GM08714 (cell line): ENCODE measurements at regions not wholly inside any gene's neighbourhood (a gene's known extent, or its start where the extent isn't known, plus 50 kb on each side); places are given as distances from the start of the nearest gene placed in this dataset.
"Not testable (repeated sequence)": the region's sequence is repeated elsewhere in the genome, so short reads cannot be mapped to it uniquely, and the experiment has no call there.

ENCODE experiments used
- H3K4me3 ChIP-seq: fragments of 200-500 bp; sonication (Bioruptor generic); 2 replicates; pipeline ENCODE4 v1.5.1; 2014; ENCODE audit warnings: mild to moderate bottlenecking, low read length, inconsistent platforms
- ZNF274 ChIP-seq: IDR thresholded peaks from 2 replicates; pipeline ENCODE4 v1.6.1; 2012; ENCODE audit warnings: mild to moderate bottlenecking, low read depth, low read length

- TF ChIP-seq ZNF274: no peak
- no peak overlapping the region for H3K4me3 ChIP-seq
These were observed 714.6 kb upstream of the GJE1 start for GRCh38 chr6:141418076-141418475.

DNA sequence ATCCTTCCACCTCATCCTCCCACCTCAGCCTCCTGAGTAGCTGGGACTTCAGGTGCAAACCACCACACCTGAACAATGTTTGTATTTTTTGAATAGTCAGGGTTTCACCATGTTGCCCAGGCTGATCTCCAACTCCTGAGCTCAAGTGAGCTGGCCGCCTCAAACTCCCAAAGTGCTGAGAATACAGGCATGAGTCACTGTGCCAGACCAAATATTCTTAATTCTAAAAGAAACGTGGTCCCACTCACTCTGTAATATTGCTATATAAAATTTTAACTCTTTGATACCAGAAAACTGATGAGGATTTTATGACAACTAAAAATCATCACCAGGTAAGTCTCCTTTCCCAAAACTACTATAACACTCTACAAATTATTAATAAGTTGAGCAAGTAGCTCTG lies 716.8 kb upstream of the GJE1 start:
- no peak for TF ChIP-seq ZNF274
- no peak overlapping the region for H3K4me3 ChIP-seq

- no peak overlapping the region for H3K4me3 ChIP-seq
- no peak for TF ChIP-seq ZNF274
These were observed 719.5 kb upstream of the GJE1 start for GRCh38 chr6:141413196-141413595.

DNA sequence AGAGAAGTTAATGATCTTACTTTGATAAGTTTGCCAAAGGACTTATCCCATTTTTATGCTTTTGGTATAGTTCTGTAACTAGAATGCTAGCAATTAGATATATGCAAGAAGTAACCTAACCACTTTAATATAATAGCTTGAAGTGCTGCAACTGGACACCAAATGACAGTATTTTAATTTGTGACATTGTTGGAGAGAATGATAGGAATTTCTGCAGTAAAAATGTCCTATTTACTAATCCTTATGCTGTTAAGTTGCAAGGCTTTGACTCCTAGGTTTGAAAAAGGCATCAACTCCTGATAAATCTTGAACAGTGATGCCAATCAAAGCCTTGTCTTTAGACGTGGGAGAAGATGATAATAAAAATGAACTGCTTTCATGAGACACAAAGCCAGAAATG lies 726.0 kb upstream of the GJE1 start:
- no peak for TF ChIP-seq ZNF274
- H3K4me3 ChIP-seq: no peak overlapping the region

DNA sequence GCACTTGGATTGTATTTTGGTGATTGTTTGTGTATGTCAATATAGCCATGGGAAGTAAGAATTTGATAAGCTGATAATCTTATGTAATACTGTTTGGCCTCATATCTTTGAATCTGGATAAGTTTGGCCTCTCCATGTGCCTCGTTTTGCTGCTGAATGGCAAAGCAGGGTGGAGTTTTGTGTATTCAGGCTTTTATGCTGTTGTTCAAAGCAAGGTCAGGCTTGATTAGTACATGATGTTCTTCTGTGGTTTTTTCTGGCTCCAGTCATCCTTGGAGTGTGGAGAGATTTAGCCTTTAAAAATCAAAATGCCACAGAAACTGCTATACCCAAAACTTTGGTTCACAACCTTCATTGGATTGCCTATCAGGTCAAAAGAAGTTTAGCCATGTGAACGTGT lies 728.9 kb upstream of the GJE1 start:
- TF ChIP-seq ZNF274: no peak
- no peak overlapping the region for H3K4me3 ChIP-seq

GRCh38 chr6:141403103-141403502 lies 729.6 kb upstream of the GJE1 start:
- no peak for TF ChIP-seq ZNF274
- no peak overlapping the region for H3K4me3 ChIP-seq

DNA sequence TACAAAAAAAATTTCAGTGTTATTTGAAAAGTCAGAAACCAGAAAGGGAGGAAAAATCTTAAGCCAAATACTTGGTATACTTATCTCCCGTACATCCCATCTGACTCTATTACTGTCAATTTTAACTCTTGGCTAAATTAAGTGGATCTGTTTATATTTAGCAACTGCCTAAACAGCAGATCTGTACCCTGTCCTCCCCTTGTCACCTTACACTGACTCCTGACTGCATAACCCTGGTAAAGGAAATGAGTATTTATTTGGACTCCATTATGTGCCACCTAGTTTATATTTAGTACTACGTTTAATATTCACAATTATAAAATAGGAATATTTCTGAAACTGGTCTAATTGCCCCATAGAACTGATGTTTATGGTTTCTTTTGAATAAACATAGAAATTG lies 730.2 kb upstream of the GJE1 start:
- TF ChIP-seq ZNF274: no peak
- H3K4me3 ChIP-seq: no peak overlapping the region

GRCh38 chr6:141401851-141402250 lies 730.9 kb upstream of the GJE1 start:
- no peak for TF ChIP-seq ZNF274
- H3K4me3 ChIP-seq: no peak overlapping the region

- no peak overlapping the region for H3K4me3 ChIP-seq
- TF ChIP-seq ZNF274: no peak
These were observed 731.6 kb upstream of the GJE1 start for GRCh38 chr6:141401168-141401567.

- H3K4me3 ChIP-seq: no peak overlapping the region
- TF ChIP-seq ZNF274: no peak
These were observed 733.8 kb upstream of the GJE1 start for GRCh38 chr6:141398949-141399348.

- H3K4me3 ChIP-seq: no peak overlapping the region
- TF ChIP-seq ZNF274: no peak
These were observed 737.2 kb upstream of the GJE1 start for GRCh38 chr6:141395443-141396008.

GRCh38 chr6:141394565-141395051 lies 738.1 kb upstream of the GJE1 start:
- H3K4me3 ChIP-seq: no peak overlapping the region
- TF ChIP-seq ZNF274: no peak

DNA sequence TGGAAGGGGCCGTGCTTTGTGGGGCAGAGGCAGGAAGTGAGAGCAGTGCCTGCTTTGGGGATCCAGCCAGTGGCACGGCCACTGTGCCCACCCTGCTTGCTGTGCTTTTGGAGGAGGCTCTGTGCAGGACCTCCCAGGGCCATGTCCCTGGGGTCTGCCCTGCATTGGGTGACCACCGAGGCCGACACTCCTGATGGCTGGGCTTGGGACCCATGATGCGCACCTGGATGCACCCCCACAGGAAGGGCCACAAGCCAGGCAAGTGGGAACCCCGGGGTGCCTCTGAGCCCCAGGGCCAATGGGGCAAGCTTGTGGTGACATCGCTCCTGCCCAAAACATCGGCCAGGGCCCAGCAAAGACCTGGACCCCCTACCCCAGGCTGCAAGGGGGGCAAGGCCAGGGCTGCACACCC lies 738.6 kb upstream of the GJE1 start:
- no peak overlapping the region for H3K4me3 ChIP-seq
- no peak for TF ChIP-seq ZNF274

- H3K4me3 ChIP-seq: no peak overlapping the region
- no peak for TF ChIP-seq ZNF274
These were observed 739.2 kb upstream of the GJE1 start for GRCh38 chr6:141393405-141394124.

DNA sequence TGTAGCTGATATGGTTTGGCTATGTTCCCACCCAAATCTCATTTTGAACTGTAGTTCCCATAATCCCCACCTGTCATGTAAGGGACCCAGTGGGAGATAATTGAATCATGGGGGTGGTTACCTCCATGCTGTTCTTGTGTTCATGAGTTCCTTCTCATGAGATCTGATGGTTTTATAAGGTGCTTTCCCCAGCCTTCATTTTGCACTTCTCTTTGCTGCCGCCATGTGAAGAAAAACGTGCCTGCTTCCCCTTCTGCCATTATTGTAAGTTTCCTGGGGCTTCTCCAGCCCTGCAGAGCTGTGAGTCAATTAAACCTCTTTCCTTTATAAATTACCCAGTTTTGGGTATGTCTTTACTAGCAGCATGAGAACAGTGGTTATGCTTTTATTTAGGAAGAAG lies 741.6 kb upstream of the GJE1 start:
- H3K4me3 ChIP-seq: not testable (repeated sequence)

DNA sequence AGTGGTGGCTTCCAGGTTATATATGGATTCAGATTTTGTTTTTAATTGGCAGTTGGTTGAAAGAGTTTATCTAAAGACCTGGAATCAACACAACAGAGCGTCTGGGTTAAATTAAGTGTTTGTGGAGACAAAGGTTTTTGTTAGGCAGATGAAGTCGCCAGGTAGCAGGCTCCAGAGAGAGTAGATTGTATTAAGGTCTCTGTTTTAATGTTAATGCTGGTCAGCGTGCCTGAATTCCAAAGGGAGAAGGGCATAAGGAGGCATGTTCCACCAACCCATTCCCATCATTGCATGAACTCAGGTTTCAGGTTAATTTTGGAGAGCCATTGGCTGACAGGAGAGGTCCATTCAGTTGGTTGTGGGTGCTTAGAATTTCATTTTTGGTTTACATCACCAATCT lies 744.1 kb upstream of the GJE1 start:
- H3K4me3 ChIP-seq: no peak overlapping the region
- no peak for TF ChIP-seq ZNF274

DNA sequence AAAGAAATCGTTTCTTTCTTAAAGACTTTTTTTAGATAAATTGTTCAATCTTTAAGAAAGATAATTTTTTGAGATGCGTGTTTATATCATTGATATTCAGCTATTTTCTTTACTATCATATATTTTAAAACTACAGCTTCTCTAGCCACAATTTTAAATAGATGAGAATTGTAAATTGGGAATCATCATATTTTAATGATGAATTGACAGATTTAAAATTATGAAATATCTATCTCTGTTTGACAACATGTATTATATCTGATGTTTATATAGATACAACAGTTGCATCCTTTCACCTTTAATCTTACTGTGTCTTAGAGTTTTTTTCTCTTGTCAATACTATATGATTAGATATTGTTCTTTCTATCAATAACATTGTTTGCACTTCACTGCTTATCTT lies 762.3 kb upstream of the GJE1 start:
- no peak overlapping the region for H3K4me3 ChIP-seq

DNA sequence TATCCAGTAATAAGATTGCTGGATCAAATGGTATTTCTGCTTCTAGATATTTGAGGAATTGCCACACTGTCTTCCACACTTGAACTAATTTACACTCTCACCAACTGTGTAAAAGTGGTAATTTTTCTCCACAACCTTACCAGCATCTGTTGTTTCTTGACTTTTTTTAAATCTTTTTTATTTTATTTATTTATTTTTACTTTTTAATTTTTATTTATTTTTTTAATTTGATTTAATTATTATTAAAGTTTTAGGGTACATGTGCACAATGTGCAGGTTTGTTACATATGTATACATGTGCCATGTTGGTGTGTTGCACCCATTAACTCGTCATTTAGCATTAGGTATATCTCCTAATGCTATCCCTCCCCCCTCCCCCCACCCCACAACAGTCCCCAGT lies 765.9 kb upstream of the GJE1 start:
- not testable (repeated sequence) for H3K4me3 ChIP-seq

More for the DNA sequence above, 762.3 kb upstream of the GJE1 start:
- TF ChIP-seq ZNF274: no peak
